ENCODE measurements at regions not wholly inside any gene's neighbourhood (a gene's known extent, or its start where the extent isn't known, plus 50 kb on each side); places are given as distances from the start of the nearest gene placed in this dataset.

GRCh38 chr19:32219881-32220472 is 125.4 kb upstream of the ZNF507 start:
- TF ChIP-seq CTCF (IDR thresholded peaks at IDR 0.05) (no peak), POLR2AphosphoS5 (IDR thresholded peaks at IDR 0.05) (no peak)
- H3K4me3 ChIP-seq = no peak overlapping the region
- no peak for DNase-seq
- WGBS, 2 donors (ENCODE audit: low coverage in 1 of 2) = 63 to 100% methylated on average over 2 to 4 of the region's 4 CpGs
- intact Hi-C loops (cut with DNase I; ENCODE audit: low total_unique reads) = loop anchor here (10.0 kb wide), 2 partner anchors 1435 to 1535 kb away; no protein-coding TSS in a partner anchor
- H3K9me3 ChIP-seq = no peaks in the 10 kb centered on the region
- H3K27me3 ChIP-seq = peaks cover 19% of the 10 kb centered on the region
- peaks cover 0 to 6% (median 1%) of the 10 kb centered on the region in 4 donors for H3K4me1 ChIP-seq
- in situ Hi-C loops (cut with MboI; ENCODE audit: low pct_ligation_motif_present in 1 of 4, low pct_unique_long_range_greater_than_20kb in 1 of 4, low sequenced_read_pairs in 3 of 4) = loop anchor here in 2 of 4 donors (10.0 kb wide), 2 partner anchors 1545 to 1555 kb away; no protein-coding TSS in a partner anchor
- no peak overlapping the region for H3K27ac ChIP-seq
- H3K36me3 ChIP-seq = no peaks in the 10 kb centered on the region

DNA sequence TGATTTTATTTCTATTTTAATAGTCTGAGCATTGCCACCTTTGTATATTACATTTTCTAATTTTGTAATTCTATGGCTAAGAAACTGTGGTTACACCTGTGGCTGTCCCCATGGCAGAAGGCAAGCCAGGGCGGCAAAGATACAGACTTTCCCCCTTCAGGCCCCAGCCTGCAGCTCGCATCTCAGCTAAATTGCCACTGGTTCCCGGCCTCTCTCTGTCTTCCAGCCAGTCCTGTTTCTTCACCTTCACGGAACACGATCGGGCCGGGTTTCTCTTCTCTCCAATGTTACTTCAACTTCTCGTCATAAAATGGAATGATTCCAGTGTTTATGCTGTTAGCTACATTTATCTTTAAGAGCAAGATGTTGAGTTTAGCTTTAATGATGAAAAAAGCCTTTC is 124.5 kb upstream of the ZNF507 start:
- peaks cover 27% of the 10 kb centered on the region for H3K27me3 ChIP-seq
- intact Hi-C loops (cut with DNase I; ENCODE audit: low total_unique reads) = loop anchor here (10.0 kb wide), 2 partner anchors 1436 to 1536 kb away; no protein-coding TSS in a partner anchor
- DNase-seq = no peak

DNA sequence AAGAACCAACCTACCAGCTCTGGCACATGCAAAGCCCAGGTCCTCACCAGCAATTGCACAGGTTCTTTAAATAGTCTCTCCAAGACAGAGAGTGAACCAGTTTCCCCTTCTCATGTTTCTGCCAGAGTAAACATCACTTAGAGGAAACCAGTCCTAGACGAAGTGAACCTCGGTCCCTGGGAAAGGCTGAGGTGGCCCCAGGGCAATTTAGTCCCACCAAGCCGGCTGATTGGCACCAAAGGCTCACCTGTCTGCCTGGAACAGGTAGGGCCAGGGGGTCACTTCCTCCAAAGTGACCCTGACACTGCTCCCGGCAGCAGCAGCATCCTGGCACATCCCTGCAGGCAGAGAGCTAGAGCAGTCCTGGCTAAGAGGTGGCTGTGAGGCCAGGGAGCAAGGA is 122.9 kb upstream of the ZNF507 start:
- peaks cover 0 to 6% (median 1%) of the 10 kb centered on the region in 4 donors for H3K4me1 ChIP-seq
- no peak overlapping the region for H3K4me3 ChIP-seq
- no peaks in the 10 kb centered on the region for H3K9me3 ChIP-seq
- peaks cover 32% of the 10 kb centered on the region for H3K27me3 ChIP-seq
- TF ChIP-seq POLR2A (IDR thresholded peaks at IDR 0.05) (no peak), CTCF (IDR thresholded peaks at IDR 0.05) (no peak)
- no peak overlapping the region for H3K27ac ChIP-seq
- intact Hi-C loops (cut with DNase I; ENCODE audit: low total_unique reads) = loop anchor here (10.0 kb wide), 2 partner anchors 1438 to 1538 kb away; no protein-coding TSS in a partner anchor
- WGBS, 2 donors (ENCODE audit: low coverage in 1 of 2) = 25% methylated on average over 4 of the region's 4 CpGs; no CpG with 5 or more reads in 1 of the 2 donors
- in situ Hi-C loops (cut with MboI; ENCODE audit: low pct_ligation_motif_present in 1 of 4, low pct_unique_long_range_greater_than_20kb in 1 of 4, low sequenced_read_pairs in 3 of 4) = loop anchor here in 1 of 4 donors (10.0 kb wide), 1 partner anchor 1558 kb away; no protein-coding TSS in a partner anchor
- DNase-seq = no peak
- H3K36me3 ChIP-seq = no peaks in the 10 kb centered on the region

More for the DNA sequence above, 124.5 kb upstream of the ZNF507 start:
- Histone ChIP-seq H3K4me3 (no peak overlapping the region), H3K9me3 (no peaks in the 10 kb centered on the region), H3K4me1 (peaks cover 0 to 6% (median 1%) of the 10 kb centered on the region in 4 donors), H3K36me3 (no peaks in the 10 kb centered on the region), H3K27ac (no peak overlapping the region)
- TF ChIP-seq POLR2AphosphoS5 (IDR thresholded peaks at IDR 0.05) (no peak), EP300 (IDR thresholded peaks at IDR 0.05; ENCODE audit: low read depth) (no peak), POLR2A (IDR thresholded peaks at IDR 0.05) (no peak), CTCF (IDR thresholded peaks at IDR 0.05) (no peak)
- 73 to 81% methylated on average over 8 of the region's 8 CpGs for WGBS, 2 donors (ENCODE audit: low coverage in 1 of 2)
- in situ Hi-C loops (cut with MboI; ENCODE audit: low pct_ligation_motif_present in 1 of 4, low pct_unique_long_range_greater_than_20kb in 1 of 4, low sequenced_read_pairs in 3 of 4) = loop anchor here in 1 of 4 donors (10.0 kb wide), 1 partner anchor 1556 kb away; no protein-coding TSS in a partner anchor

- H3K27me3 ChIP-seq = peaks cover 32% of the 10 kb centered on the region
- in situ Hi-C loops (cut with MboI; ENCODE audit: low pct_ligation_motif_present in 1 of 4, low pct_unique_long_range_greater_than_20kb in 1 of 4, low sequenced_read_pairs in 3 of 4) = loop anchor here in 1 of 4 donors (10.0 kb wide), 1 partner anchor 1558 kb away; no protein-coding TSS in a partner anchor
Measured at GRCh38 chr19:32223106-32223505, 122.3 kb upstream of the ZNF507 start.

More at GRCh38 chr19:32223106-32223505, 122.3 kb upstream of the ZNF507 start:
- WGBS, 2 donors (ENCODE audit: low coverage in 1 of 2) = 93% methylated on average over 1 of the region's 1 CpG; no CpG with 5 or more reads in 1 of the 2 donors
- Histone ChIP-seq H3K27ac (no peak overlapping the region), H3K36me3 (no peaks in the 10 kb centered on the region), H3K4me1 (peaks cover 0 to 6% (median 1%) of the 10 kb centered on the region in 4 donors), H3K4me3 (no peak overlapping the region), H3K9me3 (no peaks in the 10 kb centered on the region)
- TF ChIP-seq POLR2AphosphoS5 (IDR thresholded peaks at IDR 0.05) = no peak
- no peak for TF ChIP-seq EP300 (IDR thresholded peaks at IDR 0.05; ENCODE audit: low read depth)
- no peak for TF ChIP-seq CTCF (IDR thresholded peaks at IDR 0.05)
- no peak for TF ChIP-seq POLR2A (IDR thresholded peaks at IDR 0.05)
- intact Hi-C loops (cut with DNase I; ENCODE audit: low total_unique reads) = loop anchor here (10.0 kb wide), 2 partner anchors 1438 to 1538 kb away; no protein-coding TSS in a partner anchor
- no peak for DNase-seq

All from transverse colon (tissue), 4 donors.